ENCODE measurements at regions not wholly inside any gene's neighbourhood (a gene's known extent, or its start where the extent isn't known, plus 50 kb on each side); places are given as distances from the start of the nearest gene placed in this dataset.

DNA sequence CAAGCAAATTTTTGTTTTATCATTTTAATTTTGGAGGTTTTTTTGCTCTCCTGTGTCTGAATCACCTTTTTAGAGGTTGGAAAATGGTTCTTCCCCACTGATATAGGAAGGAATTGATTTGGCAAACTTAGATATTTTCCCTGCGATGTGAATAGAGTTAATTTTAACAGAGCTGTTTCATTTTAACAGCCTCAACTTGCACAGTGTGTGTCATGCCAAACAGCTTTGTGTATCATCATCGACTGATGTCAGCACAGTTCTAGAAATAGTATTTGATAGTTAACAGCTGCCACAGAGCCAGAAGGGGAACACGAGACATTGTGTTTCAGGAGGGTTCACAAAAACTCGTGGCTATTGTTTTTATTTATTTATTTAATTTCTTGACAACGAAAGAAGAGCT, 243.1 kb upstream of the FOXN3 start:
- no peak for DNase-seq

DNA sequence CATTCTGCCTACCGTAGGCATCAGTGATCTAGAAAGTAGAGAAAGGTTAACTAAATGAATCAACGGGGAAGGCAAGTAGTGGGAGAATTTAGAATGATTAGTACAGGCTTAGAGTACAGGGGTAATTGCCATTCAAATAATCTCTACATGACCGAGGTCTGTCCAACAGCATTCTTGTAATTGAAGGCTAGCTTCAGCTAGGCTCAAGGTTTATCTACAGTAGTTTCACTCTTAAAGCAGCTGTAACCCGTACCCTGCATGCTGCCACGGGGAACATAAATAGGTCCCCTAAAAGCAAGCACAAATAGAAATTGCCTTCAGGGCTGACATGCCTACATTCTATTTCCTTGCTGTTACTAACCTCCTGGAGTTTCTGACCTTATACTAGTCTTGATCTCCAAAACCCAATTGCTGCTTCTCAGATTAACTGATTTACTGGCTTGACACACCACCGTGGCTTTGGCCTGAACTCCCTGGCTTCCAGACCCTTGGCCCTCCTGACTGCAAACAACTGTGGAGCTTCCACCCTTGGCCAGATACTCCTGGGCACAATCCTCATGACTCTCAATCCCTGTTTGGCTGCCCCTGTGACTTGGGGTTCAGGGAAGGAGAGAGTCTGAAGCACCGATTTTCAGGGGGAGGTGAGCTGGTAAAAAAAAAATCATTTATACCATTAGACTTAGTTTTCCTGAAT, 242.1 kb upstream of the FOXN3 start:
- DNase-seq: no peak

- DNase-seq: no peak
Measured at GRCh38 chr14:89657014-89657413, 240.0 kb upstream of the FOXN3 start.

GRCh38 chr14:89654998-89655397, 238.0 kb upstream of the FOXN3 start:
- DNase-seq: no peak

DNA sequence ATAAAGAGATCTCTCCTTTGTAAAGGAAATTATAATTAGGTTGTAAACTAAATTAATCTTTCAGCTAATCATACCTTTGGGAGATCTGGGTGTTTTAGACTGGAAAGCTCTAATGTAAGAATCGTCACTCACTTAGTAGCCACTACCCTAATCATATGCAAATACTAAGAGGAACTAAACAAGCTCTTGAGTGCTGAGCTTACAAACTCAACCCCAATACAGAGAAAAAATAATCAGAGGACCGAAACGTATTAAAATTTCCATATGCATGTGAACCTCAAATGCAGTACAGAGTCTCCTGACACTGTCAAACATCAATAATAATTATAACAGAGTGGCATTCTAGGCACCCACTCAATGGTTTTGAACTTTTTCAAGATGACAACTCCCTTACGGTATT, 235.3 kb upstream of the FOXN3 start:
- DNase-seq: no peak

DNA sequence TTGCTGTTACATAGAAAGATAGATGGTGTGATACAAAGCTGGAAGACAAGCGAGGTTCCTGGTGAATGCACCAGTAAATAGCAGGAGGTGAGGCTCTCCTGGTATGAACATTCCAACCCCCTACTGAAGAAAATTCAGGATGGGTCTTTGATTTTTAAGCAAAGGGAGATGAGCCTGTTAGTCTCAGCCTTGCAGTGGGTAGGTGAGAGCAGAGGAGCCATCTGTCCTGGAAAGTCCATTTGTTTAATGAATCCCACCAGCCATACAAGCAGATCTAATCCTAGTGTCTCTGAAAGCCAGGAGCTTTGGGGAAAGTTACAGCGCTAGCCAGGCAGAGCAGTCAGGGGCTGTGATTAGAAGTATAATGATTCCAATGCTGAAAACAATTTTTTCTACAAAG, 234.8 kb upstream of the FOXN3 start:
- no peak for DNase-seq

DNA sequence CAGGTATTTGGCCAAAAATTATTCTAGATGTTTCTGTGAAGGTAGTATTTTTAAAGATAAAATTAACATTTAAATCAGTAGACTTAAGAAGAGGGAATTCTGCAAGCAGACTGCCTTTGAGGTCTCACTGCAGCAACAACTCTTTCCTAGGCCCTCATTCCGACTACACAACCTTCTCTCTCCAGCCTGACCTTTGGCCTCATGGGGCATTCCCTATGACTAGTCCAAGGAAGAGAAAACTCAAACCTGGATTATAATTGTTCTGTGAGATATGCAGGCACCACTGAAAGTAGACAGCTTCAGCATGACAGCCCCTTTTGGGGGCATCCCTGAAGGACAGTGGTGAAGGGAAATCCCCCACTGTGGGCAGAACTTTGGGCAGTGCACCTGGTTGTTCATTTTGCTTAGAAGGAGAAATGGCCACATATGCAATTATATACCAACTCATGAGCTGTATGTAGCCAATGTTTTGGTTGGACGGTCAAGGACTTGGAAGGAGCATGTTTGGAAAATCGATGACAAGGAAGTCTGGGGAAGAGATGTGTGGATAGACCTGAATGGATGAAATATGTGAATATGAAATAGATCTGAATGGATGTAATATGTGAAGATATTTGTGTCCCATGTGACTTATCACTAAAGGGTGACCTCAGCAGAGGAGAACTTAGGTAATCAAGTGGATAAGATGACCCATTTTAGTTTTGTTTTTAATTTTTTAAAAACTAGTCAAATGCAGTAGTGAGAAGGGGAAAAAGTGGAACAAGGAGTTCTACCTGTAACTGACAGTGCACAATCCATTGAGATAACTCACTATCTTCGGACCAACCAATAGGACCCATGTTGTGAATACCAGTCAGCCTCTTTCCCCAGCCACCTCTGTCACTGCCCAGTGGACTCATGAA, 233.3 kb upstream of the FOXN3 start:
- no peak for DNase-seq

DNA sequence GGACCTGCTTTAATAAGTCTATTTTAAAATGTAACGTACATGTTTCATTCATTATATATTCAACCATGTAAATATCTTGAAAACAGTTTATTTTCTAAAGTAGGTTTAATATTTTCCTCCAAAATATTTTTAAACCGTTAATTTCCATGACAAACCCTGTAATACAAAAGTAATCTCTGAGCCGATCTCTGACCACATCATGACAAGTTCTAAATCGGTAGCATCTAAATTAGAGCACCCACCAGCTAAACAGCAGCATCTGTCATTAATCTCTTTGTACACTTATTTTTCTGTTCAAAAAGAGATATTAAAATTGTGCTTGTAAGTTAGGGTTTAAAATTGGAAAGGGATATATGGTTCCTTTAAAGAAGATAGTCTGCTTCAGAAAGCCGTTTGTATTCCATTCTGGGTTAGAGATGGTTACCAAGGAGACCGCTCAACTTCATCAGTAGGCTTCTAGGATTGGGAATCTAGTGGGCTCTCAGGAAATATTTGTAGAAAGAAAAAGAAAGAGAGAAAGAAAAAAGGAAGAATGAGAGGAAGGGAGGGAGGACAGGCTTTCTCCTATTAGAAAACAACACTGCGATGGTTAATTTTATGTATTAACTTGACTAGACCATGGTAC, 232.5 kb upstream of the FOXN3 start:
- DNase-seq: no peak

DNA sequence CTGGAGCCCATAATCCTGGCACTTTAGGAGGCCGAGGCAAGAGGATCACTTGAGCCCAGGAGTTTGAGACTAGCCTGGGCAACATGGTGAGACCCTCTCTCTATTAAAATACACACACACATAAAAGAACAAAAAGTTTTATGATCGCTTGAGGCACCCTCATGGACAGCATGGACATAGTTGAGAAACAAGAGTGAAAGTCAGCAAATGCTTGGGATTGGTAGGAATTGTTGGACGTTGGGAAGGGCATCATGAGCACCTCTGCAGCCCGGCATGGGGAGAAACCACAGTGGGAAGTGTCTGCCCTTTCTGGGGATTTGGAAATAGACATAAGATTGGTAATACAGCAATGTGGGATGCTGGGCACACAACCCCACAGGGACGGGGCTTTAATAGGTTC, 231.9 kb upstream of the FOXN3 start:
- no peak for DNase-seq

DNA sequence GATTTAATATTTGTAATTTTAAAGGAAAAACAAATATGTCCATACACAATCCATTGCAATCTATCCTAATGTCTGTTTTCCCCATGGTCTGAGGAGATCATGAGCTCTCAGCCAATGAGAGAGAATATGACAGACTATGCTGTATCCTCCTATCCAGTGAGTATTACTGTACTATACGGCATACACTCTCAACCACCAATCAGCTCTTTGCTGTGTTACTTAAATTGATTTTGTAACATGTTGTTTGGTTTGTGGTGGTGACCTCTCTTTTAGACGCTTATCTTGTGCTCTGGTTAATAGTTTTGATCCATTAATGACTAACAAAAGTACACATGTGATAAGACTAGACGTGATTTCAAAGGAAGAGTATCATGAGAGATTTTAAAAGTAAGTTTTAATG, 231.5 kb upstream of the FOXN3 start:
- DNase-seq: no peak

DNA sequence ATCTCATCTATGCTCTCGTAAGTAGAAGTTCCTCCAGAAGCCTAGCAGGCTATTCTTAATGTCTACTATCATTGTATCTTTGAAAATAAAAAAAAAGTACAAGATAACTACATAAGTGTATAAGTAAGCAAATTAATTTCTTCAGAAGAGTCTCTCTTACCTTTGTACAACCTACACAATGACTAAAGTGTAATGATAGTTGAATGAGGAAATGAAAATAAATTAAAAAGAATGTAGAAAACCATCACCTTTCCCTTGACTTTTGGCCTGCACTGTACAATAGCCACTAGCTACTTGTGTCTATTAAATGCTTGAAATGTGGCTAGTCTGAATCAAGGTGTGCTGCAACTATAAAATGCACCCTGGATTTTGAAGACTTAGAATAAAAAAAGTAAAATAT, 229.9 kb upstream of the FOXN3 start:
- DNase-seq: no peak

DNA sequence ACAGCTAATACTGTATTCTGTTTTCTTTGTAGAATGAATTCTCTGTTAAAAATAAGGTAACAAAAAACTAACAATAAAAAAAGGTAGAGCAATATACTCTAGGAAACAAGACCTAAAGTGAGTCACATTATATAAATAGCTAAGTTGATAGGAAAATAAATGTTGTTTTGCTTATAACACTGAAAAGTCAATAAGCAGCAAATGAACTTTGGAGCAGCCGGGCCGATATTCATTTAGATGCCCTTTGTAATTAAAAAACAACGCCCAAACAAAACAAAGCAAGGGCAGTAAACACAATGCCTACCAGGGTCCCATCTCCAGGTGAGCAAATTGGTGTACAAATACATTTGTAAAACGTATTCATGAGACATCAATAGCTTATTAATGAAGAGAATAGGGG, 227.6 kb upstream of the FOXN3 start:
- DNase-seq: no peak

DNA sequence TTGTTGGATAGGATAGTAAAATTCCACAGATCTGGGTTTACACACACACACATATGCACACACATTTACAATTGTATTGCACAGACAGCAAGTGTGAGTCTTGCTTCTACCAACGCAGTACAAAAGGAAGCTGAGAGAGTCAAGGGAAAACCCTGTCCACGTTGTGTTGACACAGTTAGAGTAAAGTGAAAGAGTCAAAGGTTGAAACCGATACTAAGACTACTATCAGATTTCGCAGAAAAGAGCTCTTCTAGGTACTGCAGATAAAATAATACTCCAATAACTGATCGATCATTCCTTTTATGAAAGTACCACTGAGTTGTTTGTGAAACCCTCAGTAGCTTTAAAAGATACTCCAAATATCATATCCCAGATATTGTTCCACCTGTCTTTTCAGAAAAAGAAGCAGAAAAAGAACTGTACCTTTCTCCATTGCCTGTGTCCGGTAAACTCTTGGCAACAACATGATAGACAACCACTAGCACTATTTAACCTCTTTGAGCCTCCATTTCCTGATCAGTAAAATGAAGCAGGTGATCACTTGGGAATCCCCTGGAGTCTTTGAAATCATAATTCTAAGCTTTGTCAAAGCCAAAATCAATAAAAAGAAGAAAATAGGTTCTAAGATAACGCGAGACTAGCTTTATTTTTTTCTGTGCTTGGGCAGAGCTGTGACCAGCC, 224.6 kb upstream of the FOXN3 start:
- no peak for DNase-seq

GRCh38 chr14:89640141-89640540, 223.1 kb upstream of the FOXN3 start:
- no peak for DNase-seq

DNA sequence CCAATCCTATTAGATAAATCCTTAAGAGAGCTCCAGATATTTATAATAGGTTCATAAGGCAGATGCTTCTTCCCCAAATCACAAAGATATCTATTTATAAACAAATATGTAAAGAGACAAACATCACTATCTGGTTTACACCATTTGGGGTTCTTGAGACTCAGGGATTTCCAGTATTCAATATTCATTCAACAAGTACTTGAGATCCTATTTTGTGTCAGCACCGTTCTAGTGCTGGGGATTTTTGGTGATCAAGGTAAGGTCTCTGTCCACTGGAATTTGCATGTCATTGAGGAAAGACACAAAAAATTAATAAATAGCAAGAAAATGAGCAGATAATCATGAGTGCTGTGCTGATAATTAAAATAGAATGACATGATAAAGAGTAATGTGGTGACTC, 222.7 kb upstream of the FOXN3 start:
- no peak for DNase-seq

- DNase-seq: no peak
Measured at GRCh38 chr14:89638891-89639290, 221.9 kb upstream of the FOXN3 start.

GRCh38 chr14:89637581-89637980, 220.5 kb upstream of the FOXN3 start:
- DNase-seq: no peak

DNA sequence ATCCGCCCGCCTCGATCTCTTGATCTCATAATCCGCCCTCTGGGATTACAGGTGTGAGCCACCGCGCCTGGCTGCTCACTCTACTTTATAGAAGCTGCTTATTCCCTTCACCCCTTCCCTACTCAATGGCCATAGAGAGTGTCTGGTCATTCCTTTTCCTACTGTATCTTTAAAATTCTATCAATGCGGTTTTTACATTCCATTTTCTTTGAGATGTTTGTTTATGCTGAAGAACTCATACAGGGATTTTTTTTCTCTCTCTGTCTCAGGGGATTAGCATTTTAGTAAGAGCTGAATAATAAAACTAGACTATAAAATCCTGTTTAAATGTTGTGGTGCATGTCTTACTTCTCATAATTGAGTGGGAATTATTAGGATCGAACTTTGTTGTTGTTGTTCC, 218.6 kb upstream of the FOXN3 start:
- no peak for DNase-seq

DNA sequence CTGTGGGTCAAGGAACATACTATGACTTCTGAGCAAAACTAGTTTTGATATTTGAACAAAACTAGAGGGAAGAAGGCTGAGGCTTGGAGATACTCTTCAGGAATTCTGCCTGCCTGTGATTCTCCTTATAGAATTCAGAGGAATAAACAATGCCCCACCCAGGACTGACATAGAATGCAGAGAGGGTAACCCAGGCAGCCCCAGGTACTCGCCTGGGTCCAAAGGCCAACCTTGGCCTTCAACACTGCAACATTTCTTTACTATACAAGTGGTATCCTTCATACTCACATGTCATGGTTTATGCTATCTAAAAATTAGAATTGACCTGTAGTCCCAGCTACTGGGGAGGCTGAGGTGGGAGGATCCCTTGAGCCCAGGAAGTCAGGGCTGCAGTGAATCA, 217.0 kb upstream of the FOXN3 start:
- no peak for DNase-seq

DNA sequence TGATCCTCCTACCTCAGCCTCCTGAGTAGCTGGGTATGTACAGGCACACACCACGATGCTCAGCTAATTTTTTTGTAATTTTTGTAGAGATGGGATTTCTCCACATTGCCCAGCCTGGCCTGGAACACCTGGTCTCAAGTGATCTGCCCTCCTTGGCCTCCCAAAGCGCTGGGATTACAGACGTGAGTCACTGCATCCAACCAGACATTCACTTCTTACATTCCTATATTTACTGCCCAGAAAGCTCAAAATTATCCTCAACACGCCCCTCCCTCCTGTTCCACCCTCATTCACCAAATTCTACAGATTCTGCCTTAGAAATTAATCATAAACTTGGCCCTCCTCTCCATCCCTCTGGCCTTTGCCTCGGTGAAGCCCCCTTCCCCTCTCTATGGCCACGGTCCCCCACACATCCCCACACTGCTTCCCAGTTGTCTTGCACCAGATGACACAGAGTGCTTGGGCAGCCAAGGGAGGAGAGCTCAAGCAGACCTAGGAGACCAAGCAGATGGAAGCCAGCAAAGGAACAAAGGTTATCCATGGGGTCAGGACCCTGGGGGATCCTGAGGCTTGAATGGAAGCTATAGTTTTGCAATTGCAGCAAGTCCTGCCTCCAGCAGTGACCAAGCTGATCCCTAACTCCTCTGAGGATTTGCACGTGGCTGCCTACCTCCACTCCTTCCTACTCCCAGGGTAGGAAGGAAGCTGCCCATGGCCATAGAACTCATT, 213.2 kb upstream of the FOXN3 start:
- DNase-seq: no peak

GRCh38 chr14:89629383-89629782, 212.3 kb upstream of the FOXN3 start:
- no peak for DNase-seq

DNA sequence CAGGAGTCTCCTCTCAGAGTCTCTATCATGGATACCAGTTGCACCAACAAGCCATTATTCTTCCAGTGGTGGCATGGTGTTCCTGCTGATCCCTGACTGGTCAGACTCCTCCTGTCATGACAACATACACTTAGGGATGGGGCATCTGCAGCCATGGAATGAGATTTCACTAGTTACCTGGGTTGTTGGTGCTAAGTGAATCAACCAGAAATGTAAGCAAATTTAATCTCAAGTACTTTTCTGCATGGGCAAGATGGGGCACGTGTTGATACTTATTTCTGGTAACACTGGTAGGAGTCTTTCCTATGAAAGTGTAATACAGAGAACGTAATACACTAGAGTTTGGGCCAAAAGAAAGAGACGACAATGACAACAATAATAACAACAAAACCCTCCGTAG, 211.5 kb upstream of the FOXN3 start:
- no peak for DNase-seq

All from hematopoietic multipotent progenitor cell treated with erythropoietin and hydrocortisone succinate and interleukin-3 and kit ligand, for 8 days (in vitro differentiated cells).